K562 (cell line): ENCODE measurements at regions not wholly inside any gene's neighbourhood (a gene's known extent, or its start where the extent isn't known, plus 50 kb on each side); places are given as distances from the start of the nearest gene placed in this dataset.
"Not testable (repeated sequence)": the region's sequence is repeated elsewhere in the genome, so short reads cannot be mapped to it uniquely, and the experiment has no call there.

Source experiments
- ATAC-seq: fragments of 200-7000 bp; cut with Tn5 transposase; 3 replicates; pipeline ENCODE4 v1.9.1; 2020; ENCODE audit warnings: moderate library complexity
- BruUV-seq: library from RNA; stranded (reverse); fragments of 400-500 nt; replicated peaks from 2 replicates; lab custom pipeline; 2021; lab: Mats Ljungman, UMichigan
- CTCF ChIA-PET: fragments of 300-600 bp; formaldehyde crosslinking; extraction: SDS; loops from one replicate; lab custom pipeline; 2021; ENCODE audit warnings: low intra/inter-chr PET ratio; lab: Yijun Ruan, JAX
- POLR2A ChIA-PET: fragments of 300-600, 350-650 bp; sonication (Branson Sonifier 250); formaldehyde crosslinking; extraction: SDS; loops from one replicate; lab custom pipeline; 2021; ENCODE audit warnings: antibody characterized with exemption, inconsistent platforms; lab: Yijun Ruan, JAX
- DNase-seq, 4 experiments: peaks; one replicate each; pipeline versions ENCODE4 v3.0.0 to v3.0.0-alpha.2; 2011 to 2018; ENCODE audit warnings: low spot score in 3 of 4, mixed read lengths in 3 of 4; ENCODE audit errors: extremely low read depth in 1 of 4
- FAIRE-seq: peaks from 2 replicates; lab custom pipeline; 2011; peaks lifted over from hg19 to GRCh38; lab: Jason Lieb, UNC
- H2AFZ ChIP-seq: 2 replicates; pipeline ENCODE4 v1.6.0; 2011; ENCODE audit warnings: low read depth, low read length, control low read depth, inconsistent platforms
- H3K27ac ChIP-seq: fragments of 200-600 bp; 3 replicates; pipeline ENCODE4 v1.8.0; 2011; ENCODE audit warnings: low read depth, mild to moderate bottlenecking, control low read depth, inconsistent platforms, low read length, moderate library complexity, mixed read lengths; ENCODE audit errors: extremely low read depth
- H3K27me3 ChIP-seq, 2 experiments: fragments of 300-600 bp in 1 of 2; 2 replicates in 1 of 2; 3 replicates in 1 of 2; pipeline versions ENCODE4 v1.6.0 to v1.8.0; 2011; ENCODE audit warnings: inconsistent platforms in 2 of 2, low read length in 2 of 2, mild to moderate bottlenecking in 1 of 2, mixed read lengths in 1 of 2, moderate library complexity in 1 of 2; ENCODE audit not compliant: control insufficient read depth in 2 of 2, insufficient read depth in 2 of 2
- H3K36me3 ChIP-seq: fragments of 300-600 bp; 3 replicates; pipeline ENCODE4 v1.8.0; 2011; ENCODE audit warnings: mild to moderate bottlenecking, low read length, inconsistent platforms; ENCODE audit not compliant: control insufficient read depth, insufficient read depth
- H3K4me1 ChIP-seq, 2 experiments: fragments of 200-600 bp in 1 of 2; replicated peaks in 1 of 2; 2 replicates in 1 of 2; 3 replicates in 1 of 2; pipeline versions ENCODE4 v1.5.1 to v1.8.0; 2011; ENCODE audit warnings: inconsistent platforms in 2 of 2, low read length in 2 of 2, mild to moderate bottlenecking in 1 of 2, mixed read lengths in 1 of 2, moderate library complexity in 1 of 2; ENCODE audit not compliant: control insufficient read depth in 2 of 2, insufficient read depth in 2 of 2
- H3K4me2 ChIP-seq: 2 replicates; pipeline ENCODE4 v1.6.1; 2011; ENCODE audit warnings: low read length, control low read depth, inconsistent platforms, mixed read lengths; ENCODE audit not compliant: insufficient read depth
- H3K4me3 ChIP-seq: fragments of 200-600 bp; sonication (generic), shearing (Covaris generic); 2 replicates; pipeline ENCODE4 v1.5.1; 2016; ENCODE audit warnings: control low read depth, inconsistent platforms
- H3K79me2 ChIP-seq: fragments of 200-600 bp; 3 replicates; pipeline ENCODE4 v1.8.0; 2011; ENCODE audit warnings: low read length, inconsistent platforms; ENCODE audit not compliant: control insufficient read depth, insufficient read depth
- H3K9ac ChIP-seq, 2 experiments: 2 replicates each; pipeline versions ENCODE4 v1.6.0 to v1.6.1; 2011; ENCODE audit warnings: low read depth in 2 of 2, low read length in 2 of 2, control low read depth in 1 of 2, inconsistent platforms in 1 of 2, mild to moderate bottlenecking in 1 of 2, mixed read lengths in 1 of 2; ENCODE audit not compliant: insufficient read depth in 1 of 2
- H3K9me1 ChIP-seq: one replicate; pipeline ENCODE4 v1.6.0; 2011; ENCODE audit warnings: inconsistent platforms, mild to moderate bottlenecking, low read length, moderate library complexity; ENCODE audit not compliant: control insufficient read depth, insufficient read depth
- H3K9me3 ChIP-seq: replicated peaks from 2 replicates; pipeline ENCODE4 v1.5.1; 2011; ENCODE audit warnings: low read depth, low read length, inconsistent platforms; ENCODE audit not compliant: control insufficient read depth, insufficient read depth
- H4K20me1 ChIP-seq: replicated peaks from 2 replicates; pipeline ENCODE4 v1.6.1; 2011; ENCODE audit warnings: low read length, inconsistent platforms, mixed read lengths; ENCODE audit not compliant: control insufficient read depth, insufficient read depth
- CEBPZ ChIP-seq: fragments of 150-350 bp; IDR thresholded peaks from 2 replicates; pipeline ENCODE4 v1.6.1; 2014; ENCODE audit warnings: low read depth, mild to moderate bottlenecking, low read length, borderline replicate concordance
- ELF4 ChIP-seq: fragments of 450-650 bp; formaldehyde crosslinking; IDR thresholded peaks from 2 replicates; pipeline ENCODE4 v1.4.0; 2022; ENCODE audit warnings: missing genetic modification characterization
- FOXP1 ChIP-seq: sonication (generic); formaldehyde crosslinking; IDR thresholded peaks from 2 replicates; pipeline ENCODE4 v1.8.0; 2022; ENCODE audit warnings: mild to moderate bottlenecking, missing genetic modification reagents
- GABPB1 ChIP-seq: sonication (generic); formaldehyde crosslinking; IDR thresholded peaks from 2 replicates; pipeline ENCODE4 v1.8.0; 2022; ENCODE audit warnings: mild to moderate bottlenecking, missing genetic modification reagents
- KDM4B ChIP-seq, 2 experiments: fragments of 450-650 bp in 1 of 2; sonication (generic) in 1 of 2; IDR thresholded peaks; 2 replicates each; pipeline ENCODE4 v1.6.1; 2016 to 2017; ENCODE audit warnings: borderline replicate concordance in 2 of 2, antibody characterized with exemption in 1 of 2, low read depth in 1 of 2, mild to moderate bottlenecking in 1 of 2
- SMAD3 ChIP-seq: fragments of 450-650 bp; formaldehyde crosslinking; conservative IDR thresholded peaks from 2 replicates; pipeline ENCODE4 v1.4.0; 2020; ENCODE audit warnings: mild to moderate bottlenecking
- ZFPM2 ChIP-seq: fragments of 250-450 bp; sonication (Bioruptor Pico); IDR thresholded peaks from 2 replicates; pipeline ENCODE4 v1.5.1; 2022; ENCODE audit warnings: mild to moderate bottlenecking
- ZKSCAN1 ChIP-seq: fragments of 150-350 bp; IDR thresholded peaks from 2 replicates; pipeline ENCODE4 v1.6.1; 2016; ENCODE audit warnings: low read depth, low read length
- WGBS: fragments of 100-300 bp; shearing (Covaris generic); methylation state at CpG from one replicate; pipeline ENCODE4 v1.1.6; 2016; ENCODE audit warnings: low coverage, mixed read lengths; ENCODE audit not compliant: insufficient coverage; ENCODE audit errors: missing lambda C conversion rate; 5-methylcytosine and 5-hydroxymethylcytosine counted together
- in situ Hi-C: fragments of 300-500 bp; cut with MboI; formaldehyde crosslinking; loops from 4 replicates; pipeline ENCODE4 v1.15.0; 2018; ENCODE audit warnings: inconsistent platforms, mixed read lengths
- intact Hi-C: fragments of 100-400 bp; cut with micrococcal nuclease; formaldehyde crosslinking; loops from 2 replicates; pipeline ENCODE4 v1.14.2; 2022

GRCh38 chrX:56033495-56034180, 198.5 kb upstream of the KLF8 start:
- no TSS peak for BruUV-seq
- TF ChIP-seq SMAD3, result no peak
- TF ChIP-seq FOXP1 (CRISPR knock-in tag), result no peak
- no peak for TF ChIP-seq CEBPZ
- TF ChIP-seq ZFPM2 (CRISPR knock-in tag), result no peak
- no peak for TF ChIP-seq GABPB1 (CRISPR knock-in tag)
- no peak for TF ChIP-seq ELF4 (CRISPR knock-in tag)
- no peak for TF ChIP-seq KDM4B (IDR thresholded peaks at IDR 0.05; ENCODE audit: borderline replicate concordance in 2 of 2, low read depth in 1 of 2)
- no peak for TF ChIP-seq ZKSCAN1
- TF ChIP-seq, all 486 proteins: peak for 0
- in situ Hi-C loops (no loop called here), intact Hi-C loops (no loop called here)
- Histone ChIP-seq H3K27me3 (no peaks in the 10 kb centered on the region), H2AFZ (no peak overlapping the region), H3K9me1 (no peaks in the 10 kb centered on the region), H3K9ac (no peak overlapping the region), H3K79me2 (no peaks in the 10 kb centered on the region), H4K20me1 (no peaks in the 10 kb centered on the region), H3K36me3 (no peaks in the 10 kb centered on the region), H3K4me1 (no peaks in the 10 kb centered on the region), H3K4me2 (no peak overlapping the region), H3K4me3 (no peak overlapping the region), H3K9me3 (no peaks in the 10 kb centered on the region), H3K27ac (no peak overlapping the region)
- POLR2A ChIA-PET, result no interaction called here
- FAIRE-seq (no peak), ATAC-seq (no peak), DNase-seq (no peak)
- CTCF ChIA-PET, result no interaction called here
- WGBS, result 5% methylated on average over 2 of the region's 2 CpGs

GRCh38 chrX:56052673-56053330, 179.4 kb upstream of the KLF8 start:
- H2AFZ ChIP-seq, H3K4me3 ChIP-seq, H3K4me2 ChIP-seq, H3K4me1 ChIP-seq, H3K9ac ChIP-seq, ATAC-seq, H3K9me1 ChIP-seq, POLR2A ChIA-PET, H3K27me3 ChIP-seq, FAIRE-seq, BruUV-seq, in situ Hi-C loops, H4K20me1 ChIP-seq, H3K27ac ChIP-seq, intact Hi-C loops, H3K36me3 ChIP-seq, CTCF ChIA-PET, H3K79me2 ChIP-seq, H3K9me3 ChIP-seq, DNase-seq: not testable (repeated sequence)
- 3% methylated on average over 17 of the region's 22 CpGs for WGBS
